ENCODE measurements at regions not wholly inside any gene's neighbourhood (a gene's known extent, or its start where the extent isn't known, plus 50 kb on each side); places are given as distances from the start of the nearest gene placed in this dataset.
"Not testable (repeated sequence)": the region's sequence is repeated elsewhere in the genome, so short reads cannot be mapped to it uniquely, and the experiment has no call there.

DNA sequence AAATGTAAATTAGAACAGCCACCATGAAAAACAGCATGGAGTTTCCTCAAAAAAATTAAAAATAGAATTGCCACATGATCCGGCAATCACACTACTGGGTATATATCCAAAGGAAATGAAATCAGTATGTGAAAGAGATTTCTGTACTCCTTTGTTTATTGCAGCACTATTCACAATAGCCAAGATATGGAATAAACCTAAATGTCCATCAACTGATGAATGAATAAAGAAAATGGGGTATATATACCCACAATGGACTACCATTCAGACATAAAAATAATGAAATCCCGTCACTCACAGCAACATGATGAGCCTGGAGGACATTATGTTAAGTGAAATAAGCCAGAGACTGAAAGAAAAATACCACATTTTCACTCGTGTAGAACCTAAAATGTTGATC lies 296.9 kb downstream of the RAP2B start:
- DNase-seq: no peak
- no peak for ATAC-seq (ENCODE audit: poor library complexity)
- intact Hi-C loops (cut with DNase I): no loop called here

DNA sequence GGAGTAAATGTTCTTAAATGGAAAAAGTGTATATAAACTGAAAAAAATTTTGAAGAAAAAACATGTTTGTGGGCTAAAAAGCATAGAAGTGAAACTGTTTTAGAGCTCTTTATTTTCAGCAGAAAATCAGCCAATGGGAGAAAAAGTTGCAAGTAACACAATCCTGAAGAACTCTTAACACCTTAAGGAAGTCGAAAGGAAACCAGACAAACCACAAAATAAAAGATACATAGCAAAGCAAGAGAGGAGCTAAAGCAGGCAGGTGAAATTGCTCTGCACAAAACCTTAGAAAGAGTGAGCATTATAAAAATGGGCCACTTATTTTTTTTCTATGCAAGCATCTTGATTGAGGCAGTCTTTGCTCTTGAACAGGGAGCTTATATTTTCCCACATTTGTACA lies 300.5 kb downstream of the RAP2B start:
- ATAC-seq (ENCODE audit: poor library complexity) (no peak), DNase-seq (no peak)
- intact Hi-C loops (cut with DNase I): no loop called here

DNA sequence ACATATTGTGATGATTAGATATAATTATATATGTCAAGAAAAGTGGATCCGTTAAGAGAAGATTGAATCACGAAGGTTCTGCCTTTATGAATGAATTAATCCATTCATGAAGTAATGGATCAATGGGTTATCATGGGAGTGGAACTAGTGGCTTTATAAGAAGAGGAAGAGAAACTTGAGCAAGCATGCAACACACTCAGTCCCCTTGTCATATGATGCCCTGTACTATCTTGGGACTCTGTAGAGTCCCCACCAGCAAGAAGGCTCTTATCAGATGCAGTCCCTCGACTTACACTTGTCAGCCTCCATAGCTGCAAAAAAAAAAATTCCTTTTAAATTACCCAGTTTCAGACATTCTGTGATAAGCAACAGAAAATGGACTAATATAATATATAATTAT lies 301.9 kb downstream of the RAP2B start:
- intact Hi-C loops (cut with DNase I): no loop called here
- no peak for DNase-seq
- no peak for ATAC-seq (ENCODE audit: poor library complexity)

DNA sequence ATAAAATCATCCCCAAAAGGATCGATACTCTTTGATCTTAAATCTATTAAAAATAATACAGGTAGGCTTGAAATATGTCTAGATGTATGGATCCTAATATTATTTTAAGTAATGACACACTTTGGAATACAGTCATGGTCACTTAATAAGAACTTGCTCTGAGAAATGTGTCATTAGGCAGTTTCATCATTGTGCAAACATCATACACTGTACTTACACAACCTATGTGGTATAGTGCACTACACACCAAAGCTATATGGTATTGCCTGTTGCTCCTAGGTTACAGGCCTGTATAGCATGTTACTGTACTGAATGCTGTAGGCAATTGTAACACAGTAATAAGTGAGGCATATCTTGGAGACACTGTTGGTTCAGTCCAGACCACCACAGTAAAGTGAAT lies 307.1 kb downstream of the RAP2B start:
- intact Hi-C loops (cut with DNase I): no loop called here
- DNase-seq (no peak), ATAC-seq (ENCODE audit: poor library complexity) (no peak)

DNA sequence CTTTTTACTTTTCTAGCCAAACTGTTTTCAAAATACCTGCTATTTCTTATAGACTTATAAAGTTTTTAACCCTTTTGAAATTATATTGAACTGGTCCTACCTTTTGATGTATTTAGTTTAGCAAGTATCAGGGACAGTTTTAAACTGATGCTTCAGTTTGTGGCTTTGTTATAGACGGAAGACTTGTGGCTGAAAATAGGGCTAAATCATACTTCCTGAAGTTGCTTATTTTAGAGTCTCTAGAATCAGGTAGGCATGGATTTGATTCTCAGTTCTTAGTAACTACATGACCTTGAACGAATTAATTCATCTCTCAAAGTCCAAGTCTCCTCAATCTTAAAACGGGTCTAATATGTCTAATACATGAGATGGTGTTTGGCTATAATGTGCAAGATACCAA lies 322.8 kb downstream of the RAP2B start:
- intact Hi-C loops (cut with DNase I): no loop called here

DNA sequence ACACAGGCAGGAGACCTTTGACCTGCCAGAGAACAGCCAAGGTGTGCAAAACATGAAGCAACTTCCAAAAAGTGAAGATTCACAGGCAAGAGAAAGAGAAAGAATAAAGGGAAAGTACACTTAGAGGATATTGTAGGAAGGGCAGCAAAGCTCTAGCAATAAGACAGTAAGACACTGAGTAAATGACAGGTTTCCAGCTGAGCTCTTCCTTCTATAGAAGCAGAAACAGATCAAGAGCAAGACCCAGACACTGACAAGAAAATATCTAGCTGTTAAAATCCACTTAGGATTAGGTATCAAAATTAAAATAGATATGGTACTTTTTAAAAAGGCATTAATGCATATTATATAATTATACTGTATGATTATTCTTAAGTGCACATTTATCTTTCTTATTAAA lies 333.4 kb downstream of the RAP2B start:
- intact Hi-C loops (cut with DNase I): no loop called here
- DNase-seq: no peak
- no peak for ATAC-seq (ENCODE audit: poor library complexity)

More for the DNA sequence above, 322.8 kb downstream of the RAP2B start:
- DNase-seq (no peak), ATAC-seq (ENCODE audit: poor library complexity) (no peak)

DNA sequence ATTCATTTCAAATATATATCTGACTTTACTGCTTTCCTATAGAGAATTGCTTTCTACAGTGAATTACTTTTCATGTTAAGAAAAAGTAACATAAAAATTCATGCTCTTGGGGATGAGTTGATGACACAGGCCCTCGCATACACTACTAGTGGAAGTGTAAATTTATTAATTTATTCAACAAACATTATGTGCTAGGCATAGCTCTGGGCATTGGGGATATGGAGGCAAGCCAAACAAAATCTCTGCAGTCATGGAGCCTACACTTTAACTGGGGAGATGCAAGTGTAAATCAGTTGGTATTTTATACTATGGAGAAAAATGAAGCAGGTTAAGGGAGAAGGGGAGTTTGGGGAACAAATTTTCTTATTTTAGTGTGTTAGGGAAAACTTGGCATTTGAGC lies 340.7 kb downstream of the RAP2B start:
- intact Hi-C loops (cut with DNase I): no loop called here
- ATAC-seq (ENCODE audit: poor library complexity) (no peak), DNase-seq (no peak)

DNA sequence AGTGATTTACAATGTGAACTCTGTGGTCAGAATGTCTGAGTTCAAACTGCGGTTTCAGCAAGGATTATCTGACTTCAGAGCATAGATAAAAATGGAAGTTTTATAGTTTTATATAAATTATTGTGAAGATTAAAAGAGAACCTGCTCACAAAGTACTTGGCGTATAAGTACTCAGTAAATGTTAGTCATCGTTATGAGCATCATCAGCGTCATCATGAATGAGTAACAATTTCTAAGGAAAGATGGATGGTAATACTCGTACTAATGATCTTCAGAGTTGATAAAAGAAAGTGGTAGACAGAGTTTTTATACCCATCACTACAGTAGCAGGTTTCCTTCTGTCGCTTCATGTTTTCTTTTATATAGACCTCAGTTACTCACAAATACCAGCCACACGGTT lies 341.8 kb downstream of the RAP2B start:
- intact Hi-C loops (cut with DNase I): no loop called here
- no peak for ATAC-seq (ENCODE audit: poor library complexity)
- no peak for DNase-seq

DNA sequence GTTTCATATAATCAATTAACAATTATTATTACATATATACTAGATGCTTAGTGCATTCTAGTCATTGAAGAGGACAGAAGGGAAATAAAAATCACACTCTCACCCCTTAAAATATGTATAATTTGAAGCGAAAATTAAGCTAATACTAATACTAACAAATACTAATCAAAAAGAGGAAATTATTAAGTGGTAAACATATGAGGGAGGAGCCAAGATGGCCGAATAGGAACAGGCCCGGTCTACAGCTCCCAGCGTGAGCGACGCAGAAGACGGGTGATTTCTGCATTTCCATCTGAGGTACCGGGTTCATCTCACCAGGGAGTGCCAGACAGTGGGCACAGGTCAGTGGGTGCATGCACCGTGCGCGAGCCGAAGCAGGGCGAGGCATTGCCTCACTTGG lies 344.2 kb downstream of the RAP2B start:
- ATAC-seq (ENCODE audit: poor library complexity); intact Hi-C loops (cut with DNase I); DNase-seq: not testable (repeated sequence)

DNA sequence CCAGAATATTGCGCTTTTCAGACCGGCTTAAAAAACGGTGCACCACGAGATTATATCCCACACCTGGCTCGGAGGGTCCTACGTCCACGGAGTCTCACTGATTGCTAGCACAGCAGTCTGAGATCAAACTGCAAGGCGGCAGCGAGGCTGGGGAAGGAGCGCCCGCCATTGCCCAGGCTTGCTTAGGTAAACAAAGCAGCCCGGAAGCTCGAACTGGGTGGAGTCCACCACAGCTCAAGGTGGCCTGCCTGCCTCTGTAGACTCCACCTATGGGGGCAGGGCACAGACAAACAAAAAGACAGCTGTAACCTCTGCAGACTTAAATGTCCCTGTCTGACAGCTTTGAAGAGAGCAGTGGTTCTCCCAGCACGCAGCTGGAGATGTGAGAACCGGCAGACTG lies 344.7 kb downstream of the RAP2B start:
- intact Hi-C loops (cut with DNase I); ATAC-seq (ENCODE audit: poor library complexity); DNase-seq: not testable (repeated sequence)

DNA sequence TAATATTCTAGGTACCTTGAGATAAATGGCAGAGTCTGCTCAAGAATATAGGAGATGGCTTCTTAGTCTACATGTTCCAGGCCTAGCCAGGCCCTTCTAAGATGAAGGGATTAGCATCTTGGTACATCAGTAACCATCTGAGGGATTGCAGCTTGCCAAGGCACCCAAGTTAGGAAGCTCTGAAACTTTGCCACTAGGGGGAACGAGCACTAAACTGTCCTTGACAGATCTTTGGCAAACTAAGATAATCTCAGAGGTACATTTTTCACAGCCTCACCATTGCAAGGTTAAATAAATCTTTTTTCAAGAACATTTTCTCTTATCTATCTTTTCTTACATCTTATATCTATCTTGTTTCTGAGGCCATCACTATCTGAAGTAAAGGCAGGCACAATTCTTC lies 351.2 kb downstream of the RAP2B start:
- no peak for ATAC-seq (ENCODE audit: poor library complexity)

DNA sequence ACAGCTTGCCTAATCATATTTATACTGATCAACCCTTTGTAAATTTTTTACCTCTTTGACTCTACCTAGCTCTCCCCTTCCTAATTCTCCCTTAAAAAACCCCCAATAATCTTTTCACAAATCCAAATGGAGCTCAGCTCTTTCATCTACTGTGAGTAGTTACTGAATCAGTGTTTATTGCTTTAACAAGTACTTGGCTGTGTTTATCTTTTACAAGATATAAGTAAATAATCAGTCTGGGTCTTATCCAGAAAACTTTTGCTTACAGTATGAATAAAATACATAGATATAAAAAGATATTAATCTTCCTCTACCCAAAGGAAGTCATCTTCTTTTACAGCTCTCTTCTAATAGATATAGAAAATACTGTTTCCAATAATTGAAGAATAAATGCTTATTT lies 366.4 kb downstream of the RAP2B start:
- DNase-seq (no peak), ATAC-seq (ENCODE audit: poor library complexity) (no peak)
- intact Hi-C loops (cut with DNase I): no loop called here

More for the DNA sequence above, 351.2 kb downstream of the RAP2B start:
- intact Hi-C loops (cut with DNase I): no loop called here
- no peak for DNase-seq

DNA sequence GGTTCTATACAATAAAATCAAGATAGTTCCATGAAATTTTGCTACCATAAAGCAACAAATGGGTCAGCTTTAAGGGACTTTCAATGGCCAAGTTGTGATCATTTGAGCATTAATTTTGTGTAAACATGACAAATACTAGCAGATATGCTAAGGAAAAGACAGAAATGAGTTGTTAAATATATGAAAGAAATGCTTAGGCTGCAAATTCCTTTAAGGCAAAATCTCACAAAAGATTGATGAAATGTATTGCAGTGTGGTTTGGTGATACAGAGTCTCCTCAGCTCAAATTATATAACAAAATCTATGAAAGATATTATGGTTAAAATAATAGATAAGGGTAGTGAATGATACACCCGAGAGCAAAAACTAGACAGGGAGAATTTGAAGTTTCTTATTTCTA lies 377.2 kb downstream of the RAP2B start:
- ATAC-seq (ENCODE audit: poor library complexity): no peak
- intact Hi-C loops (cut with DNase I): no loop called here
- no peak for DNase-seq

DNA sequence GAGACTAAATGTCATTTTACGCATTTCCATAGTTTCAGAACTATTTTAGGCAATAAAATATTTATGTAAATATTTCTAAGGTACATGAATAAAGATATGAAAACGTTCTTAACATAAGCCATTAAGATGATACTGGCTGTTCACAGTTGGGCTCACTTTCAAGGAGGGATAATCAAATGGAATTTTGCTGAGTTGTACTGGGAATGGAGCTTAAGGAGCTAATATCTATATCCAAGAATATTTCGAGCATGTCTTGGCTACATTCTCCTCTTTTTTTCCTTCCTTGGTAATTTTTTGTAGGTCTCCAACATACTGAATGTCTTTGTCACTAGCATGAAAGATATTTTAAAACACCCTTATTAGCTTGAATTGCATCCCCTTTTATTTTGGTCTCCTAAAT lies 383.4 kb downstream of the RAP2B start:
- no peak for DNase-seq
- no peak for ATAC-seq (ENCODE audit: poor library complexity)
- intact Hi-C loops (cut with DNase I): no loop called here

DNA sequence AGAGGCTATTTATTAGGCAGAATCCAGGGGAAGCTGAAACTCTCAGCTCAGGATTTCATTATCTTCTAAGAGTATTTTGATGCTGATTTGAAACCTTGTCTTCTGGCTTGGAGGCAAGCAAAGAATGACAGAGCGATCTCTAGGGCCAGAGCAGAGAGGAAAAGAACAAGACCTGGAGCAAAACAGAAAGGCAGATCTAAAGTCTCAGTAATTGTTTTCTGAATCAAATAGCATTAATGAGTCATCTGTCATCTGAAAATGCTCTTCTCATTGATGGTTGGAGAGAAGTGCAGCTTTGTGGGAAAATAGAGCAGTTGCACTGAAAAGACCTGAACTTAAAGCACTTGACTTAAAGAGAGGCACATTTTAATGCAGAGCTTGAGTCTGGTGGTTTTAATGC lies 385.9 kb downstream of the RAP2B start:
- DNase-seq (no peak), ATAC-seq (ENCODE audit: poor library complexity) (no peak)
- intact Hi-C loops (cut with DNase I): no loop called here

DNA sequence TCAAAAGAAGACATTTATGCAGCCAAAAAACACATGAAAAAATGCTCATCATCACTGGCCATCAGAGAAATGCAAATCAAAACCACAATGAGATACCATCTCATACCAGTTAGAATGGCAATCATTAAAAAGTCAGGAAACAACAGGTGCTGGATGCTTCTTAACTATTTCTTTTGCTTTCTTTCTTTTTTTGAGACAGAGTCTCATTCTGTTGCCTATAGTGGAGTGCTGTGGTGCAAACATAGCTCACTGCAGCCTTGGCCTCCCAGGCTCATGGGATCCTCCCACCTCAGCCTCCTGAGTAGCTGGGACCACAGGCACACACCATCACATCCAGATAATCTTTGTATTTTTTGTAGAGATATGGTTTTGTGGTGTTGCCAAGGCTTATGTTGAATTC lies 387.7 kb downstream of the RAP2B start:
- ATAC-seq (ENCODE audit: poor library complexity); intact Hi-C loops (cut with DNase I); DNase-seq: not testable (repeated sequence)

DNA sequence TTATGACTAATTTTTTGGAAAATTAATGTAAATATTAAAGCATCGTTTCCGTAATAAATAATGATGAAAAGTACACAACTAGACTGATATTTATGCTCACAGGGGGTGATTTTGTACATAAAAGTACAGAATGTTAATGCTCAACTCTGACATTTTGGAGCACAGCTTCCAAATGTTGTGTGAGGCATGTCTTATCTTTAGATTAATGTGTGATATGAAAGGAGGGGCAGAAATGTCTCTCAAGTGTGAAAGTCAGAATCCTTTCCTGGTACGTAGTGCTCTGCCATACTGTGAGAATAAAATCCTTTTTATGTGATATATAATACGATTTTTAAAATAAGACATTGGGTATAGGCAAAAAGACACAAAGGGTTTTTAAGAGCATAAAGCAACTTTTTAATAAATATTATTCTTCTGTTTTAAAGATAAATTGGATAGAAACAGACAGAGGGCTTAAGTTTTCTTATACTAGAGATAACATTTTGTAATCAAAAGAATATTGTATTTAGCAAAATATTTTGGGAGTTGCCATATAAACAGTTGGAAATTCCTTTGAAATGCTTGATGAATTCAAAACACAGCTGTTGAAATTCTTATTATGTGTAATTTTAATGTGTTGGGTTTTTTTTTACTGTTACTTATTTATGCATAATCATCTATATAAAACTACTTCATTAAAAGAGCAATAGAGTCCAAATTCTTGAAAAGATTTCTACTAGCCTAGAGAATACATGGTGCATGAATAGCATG lies 389.7 kb downstream of the RAP2B start:
- intact Hi-C loops (cut with DNase I): no loop called here
- no peak for ATAC-seq (ENCODE audit: poor library complexity)

DNA sequence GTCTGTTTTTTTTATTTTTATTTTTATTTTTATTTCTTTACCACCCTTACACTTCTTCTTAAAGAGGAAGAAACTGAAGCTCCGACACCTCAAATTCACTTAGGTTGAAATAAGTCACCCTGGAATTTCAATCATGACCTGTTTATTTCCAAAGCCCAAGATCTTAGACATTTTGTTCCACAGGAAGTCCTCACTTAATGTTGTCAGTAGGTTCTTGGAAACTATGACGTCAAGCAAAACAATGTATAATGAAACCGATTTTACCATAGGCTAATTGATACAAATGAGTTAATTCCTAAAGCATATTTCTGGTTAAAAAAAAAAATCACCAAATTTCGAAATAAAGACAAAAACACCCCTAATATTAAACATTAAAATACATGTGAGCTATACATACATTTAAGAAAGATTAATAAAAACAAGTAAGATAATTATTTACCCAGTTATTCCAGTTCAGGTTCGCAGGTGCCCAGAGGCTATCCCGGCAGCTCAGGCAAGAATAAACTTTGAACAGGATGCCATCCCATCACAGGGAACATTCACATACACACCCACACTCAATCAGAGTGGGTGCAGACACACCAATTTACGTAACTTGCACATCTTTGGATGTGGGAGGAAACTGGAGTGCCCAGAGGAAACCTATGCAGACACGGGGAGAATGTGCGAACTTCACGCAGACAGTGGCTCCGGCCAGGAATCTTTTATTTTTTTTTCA lies 391.0 kb downstream of the RAP2B start:
- no peak for DNase-seq
- intact Hi-C loops (cut with DNase I): no loop called here
- ATAC-seq (ENCODE audit: poor library complexity): no peak

More for the DNA sequence above, 389.7 kb downstream of the RAP2B start:
- no peak for DNase-seq

DNA sequence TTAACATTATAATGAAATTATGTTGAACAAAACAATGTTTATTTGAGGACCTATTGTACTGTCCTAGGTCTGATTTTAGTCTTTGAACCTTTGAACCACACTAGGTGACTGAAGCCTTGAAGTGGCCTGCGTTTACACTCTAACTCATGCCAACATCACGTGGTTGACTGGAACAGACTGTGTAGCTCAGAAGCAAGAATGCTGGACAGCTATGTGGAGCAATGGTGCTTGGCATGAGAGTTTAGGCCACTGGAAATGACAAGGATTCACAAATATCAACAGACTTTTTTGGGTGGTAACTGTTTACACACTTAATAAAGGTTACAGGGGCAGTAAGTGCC lies 391.5 kb downstream of the RAP2B start:
- no peak for ATAC-seq (ENCODE audit: poor library complexity)
- DNase-seq: no peak
- intact Hi-C loops (cut with DNase I): no loop called here

DNA sequence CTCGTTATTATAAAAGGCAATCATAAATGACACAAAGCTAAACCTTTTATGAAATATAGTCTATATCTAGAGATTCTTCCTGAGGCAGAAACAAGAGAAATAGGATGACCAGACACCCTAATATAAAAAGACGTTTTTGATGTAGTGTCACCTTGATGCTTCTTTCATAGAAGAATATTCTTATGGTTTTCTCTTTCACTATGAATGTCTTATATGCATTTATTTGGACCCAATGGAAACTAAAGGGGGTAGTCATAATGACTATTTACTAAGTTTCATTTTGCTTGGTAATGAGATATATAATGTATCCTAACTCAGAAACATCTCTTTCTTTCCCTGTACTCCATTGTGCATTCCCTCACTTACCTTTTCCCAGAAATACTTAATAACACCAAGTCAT lies 393.9 kb downstream of the RAP2B start:
- intact Hi-C loops (cut with DNase I): no loop called here
- no peak for ATAC-seq (ENCODE audit: poor library complexity)
- no peak for DNase-seq

DNA sequence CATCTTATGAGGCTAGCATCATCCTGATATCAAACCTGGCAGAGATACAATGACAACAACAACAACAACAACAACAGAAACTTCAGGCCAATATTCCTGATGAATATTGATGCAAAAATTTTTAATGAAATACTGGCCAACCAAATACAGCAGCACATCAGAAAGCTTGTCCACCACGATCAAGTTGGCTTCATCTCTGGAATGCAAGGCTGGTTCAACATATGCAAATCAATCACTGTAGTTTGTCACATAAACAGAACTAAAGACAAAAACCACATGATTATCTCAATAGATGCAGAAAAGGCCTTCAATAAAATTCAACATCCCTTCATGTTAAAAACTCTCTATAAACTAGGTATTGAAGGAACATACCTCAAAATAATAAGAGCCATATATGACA lies 397.3 kb downstream of the RAP2B start:
- ATAC-seq (ENCODE audit: poor library complexity); DNase-seq; intact Hi-C loops (cut with DNase I): not testable (repeated sequence)
